GM21515 (cell line): ENCODE measurements at regions not wholly inside any gene's neighbourhood (a gene's known extent, or its start where the extent isn't known, plus 50 kb on each side); places are given as distances from the start of the nearest gene placed in this dataset.

Source experiments
- ATAC-seq: cut with Tn5 transposase; IDR thresholded peaks from one replicate; pipeline ENCODE4 v1.9.1; 2021; ENCODE audit not compliant: unreplicated experiment

DNA sequence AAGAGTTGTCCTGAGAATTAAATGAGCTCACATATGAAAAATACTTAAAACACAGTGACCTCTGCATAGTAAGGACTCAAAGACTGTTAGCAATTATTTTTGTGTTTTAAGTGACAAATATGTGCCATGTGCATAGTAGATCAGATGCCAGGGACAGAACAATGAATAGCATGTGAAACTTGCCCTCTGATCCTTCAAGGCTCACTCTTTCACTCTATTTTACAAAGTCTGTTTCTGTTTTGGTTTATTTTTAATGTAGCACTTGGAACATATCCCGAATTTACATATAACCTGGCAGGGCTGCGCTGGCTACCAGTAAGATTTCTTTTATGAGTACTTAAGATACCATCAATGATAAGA, 135.5 kb upstream of the TNFAIP3 start:
- no peak for ATAC-seq

DNA sequence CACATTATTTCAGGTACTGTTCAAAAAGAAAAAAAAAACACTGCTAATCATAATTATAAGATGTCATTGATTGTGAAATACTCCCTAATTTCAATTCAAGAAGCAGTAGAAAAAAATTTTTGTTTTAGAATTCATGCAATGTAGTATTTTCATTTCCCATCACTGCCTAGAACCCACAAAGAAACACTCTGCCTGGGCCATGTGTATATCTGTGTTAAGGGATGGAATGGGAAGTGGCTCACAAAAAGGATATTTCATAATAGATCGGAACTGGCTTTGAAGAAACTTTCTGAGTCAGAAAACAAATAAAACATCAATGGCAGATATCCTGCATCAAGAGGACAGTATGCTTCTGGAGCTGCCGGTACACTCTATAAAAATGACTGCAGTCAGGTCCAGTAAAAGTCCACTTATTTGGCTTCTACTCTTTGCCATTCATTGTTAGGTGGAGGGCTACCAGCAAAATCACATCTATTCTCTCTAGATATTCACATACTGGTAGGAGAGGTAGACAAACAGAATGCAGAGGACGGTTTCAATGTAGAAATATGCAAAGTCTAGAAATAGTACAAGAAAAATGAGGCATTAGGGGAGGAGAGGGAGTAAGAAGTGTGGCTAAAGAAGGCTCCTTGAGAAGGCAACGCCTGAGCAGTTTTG, 135.0 kb upstream of the TNFAIP3 start:
- no peak for ATAC-seq

GRCh38 chr6:137733372-137733771, 133.7 kb upstream of the TNFAIP3 start:
- no peak for ATAC-seq

DNA sequence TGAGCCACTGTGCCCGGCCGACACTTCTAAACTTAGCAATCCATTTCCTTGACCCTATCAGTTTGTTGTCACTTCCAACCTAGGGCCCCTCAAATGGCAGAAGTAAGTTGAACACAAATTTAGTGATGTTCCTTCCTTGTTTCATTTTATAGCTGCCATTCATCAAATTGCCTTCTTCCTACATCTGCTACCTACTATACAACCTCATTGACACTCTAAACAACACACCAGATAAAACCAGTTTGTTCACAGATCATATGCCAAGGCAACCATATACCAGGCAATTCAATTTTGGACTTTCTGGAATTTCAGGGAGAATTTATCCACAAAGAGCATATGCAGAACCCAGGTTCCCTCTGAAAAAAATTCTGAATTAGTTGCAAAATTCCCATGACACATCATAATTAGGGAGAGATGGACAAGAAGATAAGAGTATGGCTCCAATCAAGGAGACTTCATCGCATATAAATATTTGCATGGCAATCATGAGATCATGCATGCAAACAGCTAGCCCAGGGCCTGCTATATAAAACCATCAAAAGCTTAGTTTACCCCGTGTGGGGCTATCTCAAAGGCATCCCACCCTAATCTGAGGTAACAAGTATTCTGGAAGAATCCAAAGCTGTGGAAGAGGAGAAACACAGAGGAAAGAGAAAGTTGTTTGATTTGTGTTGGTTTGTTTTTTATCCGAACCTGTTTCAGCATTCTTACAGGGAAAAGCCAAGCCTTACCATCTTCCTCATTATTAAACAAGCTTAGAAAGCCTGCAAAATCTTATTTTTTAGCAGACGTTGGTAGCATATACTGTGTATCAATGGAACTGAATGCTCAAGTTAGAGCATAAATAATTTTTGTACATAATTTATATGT, 132.8 kb upstream of the TNFAIP3 start:
- no peak for ATAC-seq

GRCh38 chr6:137734875-137735182, 132.2 kb upstream of the TNFAIP3 start:
- no peak for ATAC-seq

DNA sequence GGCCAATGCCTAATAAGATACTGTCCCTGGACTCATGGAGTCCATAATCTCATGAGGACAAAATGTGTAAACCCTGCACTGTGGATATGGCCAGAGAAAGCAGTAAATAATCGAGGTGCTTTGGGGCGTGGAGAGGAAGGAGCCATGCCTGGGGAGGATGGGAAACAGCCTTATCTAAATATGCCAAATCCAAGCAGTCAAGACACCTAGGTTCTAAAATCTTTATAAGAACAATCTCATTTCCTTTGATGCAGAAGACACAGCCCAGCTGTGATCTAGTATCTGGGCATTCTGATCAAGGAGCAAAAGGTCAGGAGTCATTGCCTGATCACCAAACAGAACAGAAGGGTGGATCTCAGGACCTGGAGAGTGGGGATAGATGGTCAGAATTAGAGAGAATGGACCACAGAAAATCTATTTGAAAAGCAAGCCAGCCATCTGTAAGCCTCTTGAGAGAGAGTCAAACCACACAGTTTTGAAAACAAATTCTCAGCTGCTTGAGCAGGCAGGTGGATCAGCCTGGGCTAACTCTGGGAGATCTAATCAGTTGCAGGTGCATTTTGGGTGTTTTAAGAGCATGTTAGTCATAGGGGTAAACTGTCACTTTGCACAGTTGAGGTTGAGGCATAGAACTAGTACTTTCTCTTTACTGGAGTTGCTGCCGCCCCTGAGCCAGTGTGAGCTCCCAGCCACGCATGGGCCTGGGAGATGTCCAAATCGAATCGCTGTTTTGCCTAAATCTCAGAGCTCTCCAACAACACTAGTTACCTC, 130.8 kb upstream of the TNFAIP3 start:
- peak; percentile 93 for ATAC-seq

- no peak for ATAC-seq
These were observed 130.1 kb upstream of the TNFAIP3 start for GRCh38 chr6:137736911-137737310.

DNA sequence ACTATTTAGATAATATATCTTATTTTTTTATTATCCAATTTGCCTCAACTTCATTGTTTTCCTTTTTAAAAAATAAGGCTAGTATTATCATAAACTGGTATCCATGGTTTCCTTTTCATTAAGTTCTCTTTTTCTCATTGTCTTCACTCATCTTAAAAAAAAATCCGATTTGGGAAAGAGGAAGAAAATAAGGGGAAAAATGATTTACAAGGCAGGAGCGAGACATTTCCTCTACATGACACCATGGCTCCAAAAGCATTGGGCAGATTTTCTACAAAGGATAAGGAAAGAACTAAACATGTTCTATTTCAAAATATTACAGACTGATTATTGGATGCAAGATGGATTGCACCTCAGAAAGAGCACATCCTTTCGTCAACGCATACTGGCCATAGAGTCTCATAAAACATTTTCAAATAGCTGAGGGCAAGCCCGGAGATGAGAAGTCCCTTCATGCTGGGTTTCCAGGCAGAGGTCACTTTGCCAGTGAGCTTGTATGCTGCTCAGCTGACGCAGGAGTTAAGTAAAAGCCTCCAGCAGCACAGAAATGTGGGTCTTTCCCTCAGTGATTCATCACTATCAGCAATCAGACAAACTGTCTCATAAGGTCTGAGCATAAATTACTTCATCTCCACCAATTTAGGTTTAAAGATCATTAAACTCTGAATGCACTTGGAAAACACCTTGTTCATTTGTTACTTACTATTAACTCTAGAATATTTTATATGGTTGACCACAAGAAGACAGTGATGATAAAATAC, 129.0 kb upstream of the TNFAIP3 start:
- ATAC-seq: no peak

DNA sequence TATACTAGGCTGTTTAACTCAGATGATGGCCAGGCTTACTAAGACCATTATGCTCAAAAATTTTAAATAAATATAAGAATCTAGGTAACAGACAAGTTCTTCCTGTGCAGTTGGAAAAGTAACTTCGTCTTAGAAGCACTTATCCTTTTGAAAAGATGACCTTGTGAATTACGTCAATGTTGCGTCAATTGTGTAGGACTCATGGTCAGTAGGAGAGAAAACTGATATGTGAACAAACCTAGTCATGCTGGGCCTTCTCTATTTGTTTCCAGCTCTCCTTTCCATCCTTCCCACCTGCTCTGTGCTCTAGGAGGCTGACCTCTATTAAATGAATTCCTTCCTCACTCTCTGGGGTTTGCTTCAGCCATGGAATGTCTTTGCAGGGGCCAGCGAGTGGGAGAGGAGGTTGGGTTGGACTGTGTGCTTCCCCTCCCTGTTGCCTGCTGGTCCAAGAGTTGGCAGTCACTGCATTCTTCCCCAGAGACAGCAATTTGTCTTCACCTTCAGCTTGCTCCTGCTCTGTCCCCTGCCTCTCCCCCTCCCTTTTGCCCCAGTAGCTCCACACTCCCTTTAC, 128.0 kb upstream of the TNFAIP3 start:
- ATAC-seq: no peak

GRCh38 chr6:137739544-137739943, 127.5 kb upstream of the TNFAIP3 start:
- ATAC-seq: no peak

GRCh38 chr6:137740091-137740755, 126.8 kb upstream of the TNFAIP3 start:
- no peak for ATAC-seq

GRCh38 chr6:137740967-137741761, 125.9 kb upstream of the TNFAIP3 start:
- ATAC-seq: no peak

DNA sequence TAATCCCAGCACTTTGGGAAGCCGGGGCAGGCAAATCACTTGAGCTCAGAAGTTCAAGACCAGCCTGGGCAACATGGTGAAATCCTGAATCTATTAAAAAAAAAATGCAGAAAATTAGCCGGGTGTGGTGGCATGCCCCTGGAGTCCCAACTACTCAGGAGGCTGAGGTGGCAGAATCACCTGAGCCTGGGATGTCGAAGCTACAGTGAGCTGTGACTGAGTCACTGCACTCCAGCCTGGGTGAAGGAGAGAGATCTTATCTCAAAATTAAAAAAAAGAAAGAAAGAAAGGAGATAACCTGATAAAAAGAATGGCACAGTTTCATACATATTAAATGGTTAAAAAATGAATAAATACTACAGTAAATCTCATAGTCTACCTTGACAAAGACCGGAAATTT, 123.6 kb upstream of the TNFAIP3 start:
- ATAC-seq: no peak

DNA sequence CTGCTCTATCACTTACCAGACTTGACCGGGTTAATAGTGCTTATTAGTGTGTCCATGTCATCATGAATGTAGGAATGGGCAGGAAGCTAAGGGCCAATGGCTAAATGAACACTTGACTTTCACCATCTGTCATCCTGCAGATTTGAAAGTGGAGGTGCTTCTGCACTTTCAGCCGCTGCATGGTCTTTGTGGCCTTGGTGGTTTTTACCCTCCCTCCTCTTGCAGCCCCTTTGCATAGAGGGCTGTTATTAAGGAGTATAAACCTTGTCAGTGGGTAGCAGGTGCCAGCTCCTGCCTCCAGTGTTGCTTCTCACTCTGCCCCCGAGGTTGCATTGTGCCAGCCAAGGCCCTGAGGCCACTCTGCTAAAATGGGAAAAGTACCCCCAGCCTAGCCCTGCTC, 122.2 kb upstream of the TNFAIP3 start:
- ATAC-seq: peak; percentile 63

DNA sequence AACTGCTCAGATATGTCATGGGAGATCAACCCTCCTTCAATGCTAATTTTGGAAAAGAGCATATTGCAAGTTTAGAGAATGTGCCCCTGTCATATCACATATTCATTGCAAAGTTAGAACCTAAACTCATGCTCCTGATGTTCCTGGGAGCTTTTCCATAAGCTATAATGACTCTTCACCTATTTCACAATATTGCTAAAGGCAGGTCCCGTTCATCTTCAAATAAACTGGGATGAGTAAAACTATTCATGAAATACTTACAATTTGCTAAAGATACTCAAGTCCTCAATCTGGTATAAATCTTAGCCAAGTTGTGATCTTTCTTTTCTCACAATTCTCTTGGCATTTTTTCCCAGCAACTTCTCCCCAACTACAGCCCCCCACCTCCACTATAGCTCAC, 121.7 kb upstream of the TNFAIP3 start:
- ATAC-seq: no peak

GRCh38 chr6:137746264-137746663, 120.8 kb upstream of the TNFAIP3 start:
- no peak for ATAC-seq

DNA sequence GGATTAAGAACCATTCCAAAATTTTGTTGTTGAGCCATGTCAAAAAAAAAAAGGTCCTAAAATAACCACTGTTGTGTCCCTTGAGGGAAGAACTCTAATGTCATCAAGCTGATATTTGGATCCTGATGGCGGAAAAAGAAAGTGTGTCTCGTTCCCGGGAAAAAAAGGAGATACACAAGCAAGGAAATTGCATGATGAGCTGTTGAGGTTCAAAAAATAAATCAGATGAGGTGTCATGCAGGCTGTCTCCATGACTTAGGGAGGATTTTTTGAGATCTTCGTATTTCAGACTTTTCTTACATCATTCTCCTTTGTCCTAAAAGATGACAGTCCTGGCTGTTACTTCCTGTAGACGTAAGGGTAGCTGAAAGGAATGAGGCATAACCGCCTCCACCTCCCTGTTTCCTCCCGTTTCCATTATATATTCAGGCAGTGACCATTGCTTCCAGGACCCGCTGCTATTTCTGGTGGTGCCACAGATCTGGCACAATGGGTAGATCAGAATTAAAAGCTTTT, 117.3 kb upstream of the TNFAIP3 start:
- no peak for ATAC-seq

DNA sequence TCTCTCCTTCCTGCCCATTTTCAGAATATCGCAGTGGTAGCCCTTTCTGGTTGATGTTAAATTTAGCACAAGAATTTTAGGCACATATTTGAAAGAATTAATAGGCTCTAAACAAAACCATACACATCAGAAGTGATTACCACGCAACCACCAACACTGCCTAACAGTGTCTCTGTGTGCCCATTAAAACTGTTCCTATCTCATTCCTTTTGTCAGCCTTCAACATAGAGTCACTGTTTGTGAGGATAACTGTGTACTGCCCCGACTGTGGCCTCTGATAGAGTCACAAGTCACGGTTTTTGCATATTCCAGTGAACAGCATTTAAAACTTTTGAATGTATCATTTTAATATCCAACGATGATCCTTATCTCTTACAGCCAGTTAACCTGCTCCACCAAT, 116.8 kb upstream of the TNFAIP3 start:
- no peak for ATAC-seq

DNA sequence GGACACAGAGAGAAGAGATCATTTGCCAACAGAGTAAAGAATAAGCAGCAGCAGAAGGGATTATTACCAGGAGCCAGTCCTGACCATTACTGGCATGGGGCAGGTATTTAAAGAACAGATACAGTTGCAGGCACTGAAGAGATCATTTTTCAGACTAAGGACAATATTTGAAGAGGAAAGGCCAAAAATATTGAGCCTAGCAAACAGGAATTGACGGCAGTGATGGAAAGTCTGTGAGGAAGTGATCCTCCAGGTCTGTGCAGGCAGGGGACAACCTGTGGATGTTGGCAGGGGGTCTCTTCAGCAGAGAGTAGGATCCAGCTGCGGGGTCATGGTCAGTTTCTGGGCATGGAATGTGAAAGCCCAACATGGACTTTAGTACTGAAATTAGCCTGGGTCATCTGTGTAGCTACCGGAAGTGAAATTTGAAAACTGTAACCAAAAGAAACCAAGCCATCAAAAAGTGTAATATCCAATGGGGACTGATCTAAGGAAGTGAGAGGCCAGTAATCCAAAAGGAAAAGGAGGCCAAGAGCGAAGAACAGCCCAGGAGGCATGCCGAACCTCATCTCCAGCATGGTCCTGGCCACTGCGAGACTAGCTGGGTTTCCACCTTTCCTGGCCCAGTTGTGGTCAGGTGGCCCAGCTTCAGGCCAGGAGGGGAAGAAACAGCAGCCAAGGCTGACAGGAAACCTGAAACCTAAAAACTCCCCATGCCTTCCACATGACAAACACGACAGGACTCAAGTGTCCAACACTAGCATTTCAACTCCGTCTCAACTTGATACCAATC, 115.1 kb upstream of the TNFAIP3 start:
- ATAC-seq: no peak
